ENCODE measurements at regions not wholly inside any gene's neighbourhood (a gene's known extent, or its start where the extent isn't known, plus 50 kb on each side); places are given as distances from the start of the nearest gene placed in this dataset.

- TF ChIP-seq EZH2 (IDR thresholded peaks at IDR 0.05) (no peak), FOXP2 (optimal IDR thresholded peaks at IDR 0.05; ENCODE audit: control extremely low read depth, extremely low read length, insufficient read depth) (no peak)
These were observed 466.1 kb downstream of the TLR4 start for GRCh38 chr9:118170032-118170955.

All from SK-N-MC (cell line).